ENCODE measurements at regions not wholly inside any gene's neighbourhood (a gene's known extent, or its start where the extent isn't known, plus 50 kb on each side); places are given as distances from the start of the nearest gene placed in this dataset.

DNA sequence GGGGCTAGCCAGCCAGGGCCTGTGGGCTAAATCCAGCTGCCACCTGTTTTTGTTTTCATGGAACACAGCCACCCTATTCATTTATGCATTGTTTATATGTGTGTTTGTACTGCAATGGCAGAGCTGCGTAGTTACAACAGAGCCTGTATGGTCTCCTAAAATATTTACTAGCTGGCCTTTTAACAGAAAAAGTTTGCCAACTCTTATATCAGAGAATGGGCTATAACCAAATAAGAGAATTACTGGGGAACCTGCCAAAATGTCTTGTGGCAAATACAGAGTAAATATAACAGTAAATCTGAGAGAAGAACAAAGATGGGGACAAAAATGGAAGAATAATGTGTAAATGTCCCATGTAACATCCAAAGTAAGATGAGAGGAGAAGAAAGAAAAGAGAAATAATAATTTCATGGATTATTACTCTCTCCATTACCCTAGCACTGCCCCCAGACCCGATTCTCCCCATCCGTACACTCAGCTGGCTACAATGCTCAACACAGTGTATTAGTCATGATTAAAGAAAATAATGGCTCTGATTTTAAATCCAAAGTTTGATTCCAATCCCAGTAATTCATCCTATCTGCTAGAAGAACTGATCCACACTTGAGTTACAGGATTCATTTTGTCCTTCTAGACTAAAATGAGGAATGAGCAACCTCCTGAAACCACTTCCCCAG is 249.3 kb downstream of the LRATD1 start:
- no peak for TF ChIP-seq EZH2phosphoT487 (IDR thresholded peaks at IDR 0.05; ENCODE audit: low read depth)
- TF ChIP-seq, protein P1, sequence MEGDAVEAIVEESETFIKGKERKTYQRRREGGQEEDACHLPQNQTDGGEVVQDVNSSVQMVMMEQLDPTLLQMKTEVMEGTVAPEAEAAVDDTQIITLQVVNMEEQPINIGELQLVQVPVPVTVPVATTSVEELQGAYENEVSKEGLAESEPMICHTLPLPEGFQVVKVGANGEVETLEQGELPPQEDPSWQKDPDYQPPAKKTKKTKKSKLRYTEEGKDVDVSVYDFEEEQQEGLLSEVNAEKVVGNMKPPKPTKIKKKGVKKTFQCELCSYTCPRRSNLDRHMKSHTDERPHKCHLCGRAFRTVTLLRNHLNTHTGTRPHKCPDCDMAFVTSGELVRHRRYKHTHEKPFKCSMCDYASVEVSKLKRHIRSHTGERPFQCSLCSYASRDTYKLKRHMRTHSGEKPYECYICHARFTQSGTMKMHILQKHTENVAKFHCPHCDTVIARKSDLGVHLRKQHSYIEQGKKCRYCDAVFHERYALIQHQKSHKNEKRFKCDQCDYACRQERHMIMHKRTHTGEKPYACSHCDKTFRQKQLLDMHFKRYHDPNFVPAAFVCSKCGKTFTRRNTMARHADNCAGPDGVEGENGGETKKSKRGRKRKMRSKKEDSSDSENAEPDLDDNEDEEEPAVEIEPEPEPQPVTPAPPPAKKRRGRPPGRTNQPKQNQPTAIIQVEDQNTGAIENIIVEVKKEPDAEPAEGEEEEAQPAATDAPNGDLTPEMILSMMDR (IDR thresholded peaks at IDR 0.05; ENCODE audit: low read depth, low read length): no peak
